AG09309 (cell line): ENCODE measurements at regions not wholly inside any gene's neighbourhood (a gene's known extent, or its start where the extent isn't known, plus 50 kb on each side); places are given as distances from the start of the nearest gene placed in this dataset.

Experiments used
- DNase-seq: peaks from one replicate; pipeline ENCODE4 v3.0.0-alpha.2; 2010; ENCODE audit warnings: low read depth
- H3K4me3 ChIP-seq: 2 replicates; pipeline ENCODE4 v1.5.1; 2011; ENCODE audit warnings: mild to moderate bottlenecking, low read depth, low read length, moderate library complexity; ENCODE audit not compliant: control insufficient read depth
- TF ChIP-seq, protein P1 (sequence below): IDR thresholded peaks from 2 replicates; pipeline ENCODE4 v1.5.1; 2011; ENCODE audit warnings: mild to moderate bottlenecking, low read depth, low read length, inconsistent platforms; ENCODE audit not compliant: insufficient read depth, control insufficient read depth; ENCODE audit errors: missing control alignments

DNA sequence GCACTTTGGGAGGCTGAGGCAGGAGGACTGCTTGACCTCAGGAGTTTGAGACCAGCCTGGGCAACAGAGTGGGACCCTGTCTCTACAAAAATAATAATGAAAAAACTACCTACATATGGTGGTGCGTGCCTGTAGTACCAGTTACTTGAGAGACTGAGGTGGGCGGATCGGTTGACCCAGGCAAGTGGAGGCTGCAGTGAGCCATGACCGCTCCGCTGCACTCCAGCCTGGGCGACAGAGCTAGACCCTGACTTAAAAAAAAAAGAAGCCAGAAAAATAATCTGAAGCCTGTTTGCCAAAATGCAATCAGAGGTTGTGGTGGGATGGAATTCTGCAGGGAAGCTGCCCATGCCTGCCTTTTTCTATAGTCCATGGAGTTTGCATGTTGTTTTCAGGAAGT lies 50.4 kb upstream of the GGTA1 start:
- H3K4me3 ChIP-seq, result no peak overlapping the region
- TF ChIP-seq, protein P1, sequence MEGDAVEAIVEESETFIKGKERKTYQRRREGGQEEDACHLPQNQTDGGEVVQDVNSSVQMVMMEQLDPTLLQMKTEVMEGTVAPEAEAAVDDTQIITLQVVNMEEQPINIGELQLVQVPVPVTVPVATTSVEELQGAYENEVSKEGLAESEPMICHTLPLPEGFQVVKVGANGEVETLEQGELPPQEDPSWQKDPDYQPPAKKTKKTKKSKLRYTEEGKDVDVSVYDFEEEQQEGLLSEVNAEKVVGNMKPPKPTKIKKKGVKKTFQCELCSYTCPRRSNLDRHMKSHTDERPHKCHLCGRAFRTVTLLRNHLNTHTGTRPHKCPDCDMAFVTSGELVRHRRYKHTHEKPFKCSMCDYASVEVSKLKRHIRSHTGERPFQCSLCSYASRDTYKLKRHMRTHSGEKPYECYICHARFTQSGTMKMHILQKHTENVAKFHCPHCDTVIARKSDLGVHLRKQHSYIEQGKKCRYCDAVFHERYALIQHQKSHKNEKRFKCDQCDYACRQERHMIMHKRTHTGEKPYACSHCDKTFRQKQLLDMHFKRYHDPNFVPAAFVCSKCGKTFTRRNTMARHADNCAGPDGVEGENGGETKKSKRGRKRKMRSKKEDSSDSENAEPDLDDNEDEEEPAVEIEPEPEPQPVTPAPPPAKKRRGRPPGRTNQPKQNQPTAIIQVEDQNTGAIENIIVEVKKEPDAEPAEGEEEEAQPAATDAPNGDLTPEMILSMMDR, result no peak
- DNase-seq, result no peak

DNA sequence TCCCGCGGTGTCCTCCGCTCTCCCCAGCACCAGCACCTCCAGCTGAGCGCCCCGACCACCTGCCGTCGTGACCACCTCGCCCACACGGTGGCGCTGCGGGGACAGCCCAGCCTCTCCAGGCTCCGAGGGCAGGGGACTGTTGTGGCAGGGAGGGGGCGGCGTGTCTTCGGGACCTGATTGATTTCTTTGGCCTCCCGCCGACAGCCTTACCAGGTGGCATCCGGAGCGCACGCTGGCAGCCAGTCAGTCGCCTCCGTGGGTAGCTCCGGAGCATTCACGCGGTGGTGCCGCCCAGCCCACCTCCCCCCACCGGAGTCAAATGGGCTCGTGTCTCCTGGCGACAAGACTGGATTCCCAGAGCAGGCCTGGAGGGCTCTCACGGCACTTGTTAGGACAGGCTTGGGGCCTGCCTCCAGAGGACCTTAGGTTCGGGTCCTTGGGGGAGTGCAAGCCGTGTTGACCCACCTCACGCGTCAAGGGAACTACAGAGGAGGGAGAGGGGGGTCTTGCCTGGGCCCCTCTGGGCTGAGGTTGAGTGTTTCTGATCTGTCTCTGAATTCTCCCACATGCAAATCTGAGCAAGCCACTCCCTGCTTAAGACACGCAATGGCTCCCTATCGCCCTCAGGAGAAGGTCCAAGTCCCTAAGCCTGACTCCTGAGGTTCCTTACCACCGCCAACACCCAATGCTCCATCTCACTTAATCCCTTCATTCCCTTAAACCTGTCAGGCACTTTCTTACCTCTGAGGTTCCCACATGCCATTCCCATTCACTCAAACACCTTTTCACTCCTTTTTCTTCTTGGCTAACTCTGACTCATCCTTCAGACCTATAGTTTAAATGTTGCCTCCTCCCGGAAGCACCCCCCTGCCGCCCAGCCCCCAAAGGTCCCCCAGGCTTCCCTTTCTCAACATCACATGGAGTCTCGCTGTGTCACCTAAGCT lies 51.2 kb upstream of the GGTA1 start:
- DNase-seq, result no peak
- TF ChIP-seq, protein P1, result peak; percentile 93
- peak overlapping the region; percentile 25 for H3K4me3 ChIP-seq

DNA sequence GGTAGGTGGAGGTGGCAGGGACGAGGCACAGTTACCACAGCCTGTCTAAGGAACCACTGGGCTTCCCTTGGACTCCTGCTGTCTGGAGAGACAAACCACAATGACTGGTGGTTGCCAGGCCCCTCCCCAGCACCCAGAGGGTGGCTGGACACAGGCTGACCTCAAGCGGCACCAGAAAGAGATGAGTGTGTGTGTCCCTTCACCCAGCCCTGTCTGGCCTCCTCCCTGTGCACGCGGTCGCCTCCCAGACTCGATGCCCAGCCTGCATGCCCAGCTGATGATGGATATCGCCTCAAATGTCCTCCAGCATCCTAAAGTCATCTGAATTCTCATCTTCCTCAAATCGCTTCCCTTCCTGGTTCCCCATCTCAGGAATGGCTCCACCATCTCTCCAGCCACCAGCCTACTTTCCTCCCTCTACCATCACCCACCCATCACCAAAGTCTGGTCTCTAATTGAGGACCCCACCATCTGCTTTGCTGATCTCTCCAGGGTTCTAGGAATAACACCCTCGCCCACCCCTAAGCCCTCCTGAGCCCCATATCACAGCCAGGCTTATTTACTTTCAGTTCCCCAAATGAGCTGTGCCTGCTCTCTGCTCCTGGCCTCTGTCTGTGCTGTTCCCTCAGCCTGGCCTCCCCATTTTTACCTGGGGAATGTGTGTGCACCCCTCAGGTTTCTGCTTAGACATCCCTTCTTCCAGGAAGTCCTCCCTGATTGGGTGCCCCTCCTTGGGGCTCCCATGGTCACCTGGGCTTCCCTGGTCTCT lies 52.5 kb upstream of the GGTA1 start:
- DNase-seq, result no peak
- H3K4me3 ChIP-seq, result no peak overlapping the region
- TF ChIP-seq, protein P1, result no peak

DNA sequence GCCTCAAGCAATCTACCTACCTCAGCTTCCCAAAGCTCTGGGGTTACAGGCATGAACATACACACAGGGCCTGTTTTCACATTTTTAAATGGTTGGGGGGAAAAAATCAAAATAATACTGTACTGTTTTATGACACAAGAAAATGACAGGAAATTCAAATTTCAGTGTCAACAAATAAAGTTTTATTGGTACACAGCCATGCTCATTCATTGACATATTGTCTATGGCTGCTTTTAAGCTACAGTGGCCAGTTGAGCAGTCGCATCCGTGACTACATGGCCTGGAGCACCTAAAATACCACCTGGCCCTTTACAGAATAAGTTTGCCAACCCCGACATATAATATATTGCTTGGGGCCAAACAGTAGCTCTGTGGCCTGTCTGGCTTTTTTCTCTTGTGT lies 56.4 kb upstream of the GGTA1 start:
- H3K4me3 ChIP-seq, result no peak overlapping the region
- TF ChIP-seq, protein P1, result no peak
- no peak for DNase-seq

DNA sequence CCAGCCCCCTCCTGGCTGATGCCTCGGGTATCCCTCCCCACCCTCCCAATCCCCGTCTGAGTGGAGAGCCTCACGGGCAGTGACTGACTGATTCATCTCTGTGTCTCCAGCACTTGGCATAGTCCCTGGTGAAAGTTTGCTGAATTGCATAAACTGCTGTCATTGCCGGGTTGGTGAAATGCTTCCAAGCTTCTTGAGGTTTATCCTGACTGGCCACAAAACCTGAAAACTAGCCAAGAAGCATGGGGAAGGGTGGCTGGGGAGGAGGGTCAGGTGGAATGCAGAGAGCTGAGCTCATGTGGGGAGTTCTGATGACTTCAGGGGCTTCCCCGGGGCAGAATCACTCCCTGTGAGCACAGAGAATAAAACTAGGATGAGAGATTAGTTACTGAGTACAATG lies 56.9 kb upstream of the GGTA1 start:
- peak; percentile 95 for DNase-seq
- TF ChIP-seq, protein P1, result no peak

DNA sequence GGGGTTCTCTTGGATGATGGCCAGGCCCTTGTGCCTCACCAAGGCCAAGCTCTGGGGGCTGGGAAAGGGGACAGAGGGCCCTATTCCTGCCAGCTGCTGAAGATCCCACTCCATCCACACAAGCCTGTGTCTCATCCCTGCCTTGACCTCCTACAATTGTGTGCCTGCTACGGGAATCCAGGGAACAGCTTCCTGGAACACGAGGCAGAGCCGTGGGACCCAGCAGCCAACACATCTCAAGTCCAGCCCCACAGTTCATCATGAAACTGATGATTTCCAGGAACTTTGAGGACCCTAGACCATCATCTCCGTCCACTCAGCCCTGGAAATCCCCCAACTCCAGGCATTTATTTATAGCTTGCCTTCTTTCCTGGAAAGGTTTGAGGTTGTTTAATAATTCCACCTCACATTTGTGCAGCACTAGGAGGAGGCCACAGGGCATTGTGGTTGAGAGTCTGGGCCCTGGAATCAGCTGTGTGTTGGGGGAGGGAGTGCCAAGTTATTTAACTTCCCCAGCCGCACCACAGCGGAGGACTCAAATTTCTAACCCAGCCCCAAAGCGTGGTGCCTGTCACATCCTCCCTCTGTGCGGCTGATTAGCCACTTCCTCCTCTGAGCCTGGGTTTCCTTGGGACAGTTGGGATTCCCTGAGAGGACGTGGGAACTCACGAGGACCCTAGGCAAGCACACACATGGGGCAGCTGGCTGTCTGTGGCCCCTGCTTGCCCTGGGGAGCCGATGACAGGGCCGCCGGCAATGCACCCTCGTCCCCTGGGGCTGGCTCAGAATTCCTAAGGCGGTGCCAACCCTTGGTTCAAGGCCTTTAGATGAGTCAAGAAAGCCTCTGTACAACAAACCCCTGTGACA lies 58.2 kb upstream of the GGTA1 start:
- peak; percentile 57 for DNase-seq
- TF ChIP-seq, protein P1, result no peak
- H3K4me3 ChIP-seq, result no peak overlapping the region

More for the DNA sequence above, 56.9 kb upstream of the GGTA1 start:
- no peak overlapping the region for H3K4me3 ChIP-seq
